ENCODE measurements at regions not wholly inside any gene's neighbourhood (a gene's known extent, or its start where the extent isn't known, plus 50 kb on each side); places are given as distances from the start of the nearest gene placed in this dataset.

GRCh38 chr12:42916143-42916542, 326.6 kb upstream of the PRICKLE1 start:
- Histone ChIP-seq H3K4me2 (ENCODE audit: low read length) (no peak overlapping the region), H3K9me3 (ENCODE audit: control insufficient read depth in 1 of 2, insufficient read depth in 1 of 2, low read depth in 1 of 2, low read length in 2 of 2) (no peaks in the 10 kb centered on the region), H3K9me2 (ENCODE audit: insufficient read depth) (no peaks in the 10 kb centered on the region), H4K20me1 (ENCODE audit: insufficient read depth) (no peaks in the 10 kb centered on the region), H3K4me3 (replicated peaks in 1 of 2; ENCODE audit: low read depth in 1 of 2, low read length in 2 of 2) (no peak overlapping the region), H3K27me3 (ENCODE audit: insufficient read depth, low read length) (no peaks in the 10 kb centered on the region), H3K27ac (ENCODE audit: low read depth, low read length) (no peak overlapping the region), H3K4me1 (ENCODE audit: control insufficient read depth in 1 of 2, insufficient read depth in 2 of 2, low read length in 2 of 2) (no peaks in the 10 kb centered on the region), H3K79me2 (ENCODE audit: insufficient read depth, low read length) (no peaks in the 10 kb centered on the region), H3K36me3 (ENCODE audit: control insufficient read depth in 1 of 2, insufficient read depth in 2 of 2, low read length in 2 of 2) (no peaks in the 10 kb centered on the region), H2AFZ (ENCODE audit: low read depth, low read length, poor library complexity, severe bottlenecking) (no peak overlapping the region), H3K9ac (ENCODE audit: low read length) (no peak overlapping the region)
- ChIA-PET RAD21 (ENCODE audit: low non-redundant PET in 1 of 2, low total read pairs in 2 of 2, uncharacterized antibody in 2 of 2, unreplicated experiment in 2 of 2) (no interaction called here), CTCF (no interaction called here), POLR2A (no interaction called here)
- DNase-seq (ENCODE audit: low read depth, low spot score) (no peak), ATAC-seq (no peak)
- no peak for TF ChIP-seq CTCF (IDR thresholded peaks at IDR 0.05 in 2 of 3, conservative IDR thresholded peaks at IDR 0.05 in 1 of 3; ENCODE audit: borderline replicate concordance in 1 of 3, insufficient read depth in 1 of 3, low read depth in 2 of 3, low read length in 2 of 3)
- TF ChIP-seq ZFX (IDR thresholded peaks at IDR 0.05): no peak
- no peak for TF ChIP-seq EZH2 (IDR thresholded peaks at IDR 0.05)
- TF ChIP-seq RAD21 (IDR thresholded peaks at IDR 0.05; ENCODE audit: low read depth): no peak
- no peak for TF ChIP-seq TCF7L2 (IDR thresholded peaks at IDR 0.05; ENCODE audit: borderline replicate concordance, extremely low read depth, insufficient read depth, insufficient read length)
- TF ChIP-seq MAX (IDR thresholded peaks at IDR 0.05): no peak
- no peak for TF ChIP-seq CBX3 (IDR thresholded peaks at IDR 0.05; ENCODE audit: low read depth)
- TF ChIP-seq EZH2phosphoT487 (IDR thresholded peaks at IDR 0.05; ENCODE audit: borderline replicate concordance): no peak
- TF ChIP-seq FOSL1 (IDR thresholded peaks at IDR 0.05; ENCODE audit: low read depth): no peak
- no peak for TF ChIP-seq ZNF274 (IDR thresholded peaks at IDR 0.05; ENCODE audit: low read depth, low read length)
- no peak for TF ChIP-seq CEBPB (IDR thresholded peaks at IDR 0.05; ENCODE audit: low read depth)
- TF ChIP-seq JUND (IDR thresholded peaks at IDR 0.05): no peak
- TF ChIP-seq YY1 (IDR thresholded peaks at IDR 0.05; ENCODE audit: extremely low read depth, insufficient replicate concordance, low read depth, low read length): no peak
- no peak for TF ChIP-seq SIN3A (IDR thresholded peaks at IDR 0.05; ENCODE audit: low read depth)
- no peak for TF ChIP-seq POLR2A (IDR thresholded peaks at IDR 0.05; ENCODE audit: borderline replicate concordance, extremely low read depth, insufficient read depth, insufficient read length)
- no peak for TF ChIP-seq ELF1 (IDR thresholded peaks at IDR 0.05; ENCODE audit: borderline replicate concordance, low read depth)
- no peak for TF ChIP-seq SP1 (IDR thresholded peaks at IDR 0.05; ENCODE audit: low read depth)
- no peak for TF ChIP-seq POLR2AphosphoS5 (IDR thresholded peaks at IDR 0.05; ENCODE audit: low read depth, low read length)
- no peak for TF ChIP-seq EGR1 (IDR thresholded peaks at IDR 0.05; ENCODE audit: low read depth)
- no TSS peak for BruUV-seq (replicated peaks)
- intact Hi-C loops (cut with micrococcal nuclease): no loop called here
